Spleen (tissue), 11 donors: ENCODE measurements at regions not wholly inside any gene's neighbourhood (a gene's known extent, or its start where the extent isn't known, plus 50 kb on each side); places are given as distances from the start of the nearest gene placed in this dataset.

Source experiments
- DNase-seq: peaks from one replicate; pipeline ENCODE4 v3.0.0-alpha.2; 2020
- H3K27ac ChIP-seq, 8 donors: fragments of 200-600 bp; sonication (generic) in 7 of 8; 1 replicate in 4 of 8; 2 replicates in 4 of 8; pipeline versions ENCODE4 v1.5.0 to v1.8.0; 2016 to 2021; ENCODE audit warnings: inconsistent platforms in 4 of 8, mild to moderate bottlenecking in 4 of 8, moderate library complexity in 1 of 8
- H3K27me3 ChIP-seq, 7 donors: fragments of 200-600 bp; sonication (generic) in 6 of 7; replicated peaks in 1 of 7; 1 replicate in 4 of 7; 2 replicates in 3 of 7; pipeline versions ENCODE4 v1.5.0 to v1.8.0; 2016 to 2021; ENCODE audit warnings: inconsistent platforms in 3 of 7, mild to moderate bottlenecking in 1 of 7
- H3K36me3 ChIP-seq, 6 donors: fragments of 200-600 bp; sonication (generic) in 5 of 6; 1 replicate in 4 of 6; 2 replicates in 2 of 6; pipeline versions ENCODE4 v1.5.0 to v1.8.0; 2016 to 2021; ENCODE audit warnings: inconsistent platforms in 2 of 6
- H3K4me1 ChIP-seq, 6 donors: fragments of 200-600 bp; sonication (generic) in 5 of 6; 1 replicate in 3 of 6; 2 replicates in 3 of 6; pipeline versions ENCODE4 v1.5.0 to v1.8.0; 2016 to 2021; ENCODE audit warnings: inconsistent platforms in 3 of 6
- H3K4me3 ChIP-seq, 8 donors: fragments of 200-600 bp; sonication (generic) in 7 of 8; 1 replicate in 4 of 8; 2 replicates in 4 of 8; pipeline versions ENCODE4 v1.5.0 to v1.8.0; 2016 to 2021; ENCODE audit warnings: inconsistent platforms in 4 of 8, mild to moderate bottlenecking in 4 of 8, moderate library complexity in 2 of 8
- H3K9me3 ChIP-seq, 8 donors: fragments of 200-600 bp; sonication (generic) in 7 of 8; 1 replicate in 4 of 8; 2 replicates in 4 of 8; pipeline versions ENCODE4 v1.5.0 to v1.8.0; 2016 to 2021; ENCODE audit warnings: inconsistent platforms in 4 of 8
- CTCF ChIP-seq, 11 experiments: fragments of 200-600 bp in 7 of 11; fragments of 450-650 bp in 4 of 11; sonication (generic) in 4 of 11; IDR thresholded peaks in 8 of 11; conservative IDR thresholded peaks in 3 of 11; 1 replicate in 7 of 11; 2 replicates in 4 of 11; pipeline versions ENCODE4 v1.4.0 to v1.8.0; 2016 to 2021; ENCODE audit warnings: antibody characterized with exemption in 11 of 11, inconsistent platforms in 4 of 11, mild to moderate bottlenecking in 1 of 11
- POLR2A ChIP-seq, 3 donors: fragments of 450-650 bp; IDR thresholded peaks; one replicate each; pipeline ENCODE4 v1.5.1; 2017; ENCODE audit warnings: antibody characterized with exemption in 3 of 3, mild to moderate bottlenecking in 1 of 3
- POLR2AphosphoS5 ChIP-seq, 3 donors: sonication (generic); formaldehyde crosslinking; IDR thresholded peaks; one replicate each; pipeline ENCODE4 v1.5.1; 2017; ENCODE audit warnings: antibody characterized with exemption in 3 of 3
- WGBS, 5 donors: extraction: QIAGEN DNeasy Blood & Tissue Kit in 3 of 5; methylation state at CpG; one replicate each; pipeline versions ENCODE4 v1.1.5 to v1.1.7; 2013 to 2018; 5-methylcytosine and 5-hydroxymethylcytosine counted together
- intact Hi-C: fragments of 100-400 bp; cut with DNase I; formaldehyde crosslinking; loops from one replicate; pipeline ENCODE4 v1.15.0; 2023; ENCODE audit warnings: low total_unique reads
- donor health status: healthy with polysubstance abuse.
- donor health status: DM: no; HTN: no; CAD: no; lungs with moderate emphysema.
- donor health status: DM: no; HTN: no; CAD: no.
- donor health status: Bipolar disorder and iron deficiency.
- donor health status: healthy.
- donor health status: DM: no; HTN: no; CAD: no.
- donor health status: DM: yes; HTN: yes; CAD: no.

- Histone ChIP-seq H3K9me3 (no peaks in the 10 kb centered on the region), H3K27ac (no peak overlapping the region), H3K4me3 (no peak overlapping the region), H3K4me1 (peaks cover 0 to 4% (median 0%) of the 10 kb centered on the region in 6 donors), H3K27me3 (no peaks in the 10 kb centered on the region), H3K36me3 (no peaks in the 10 kb centered on the region)
- intact Hi-C loops, result no loop called here
- WGBS, 5 donors, result 61 to 76% (median 69%) methylated on average over 7 of the region's 7 CpGs
- no peak for TF ChIP-seq POLR2A (IDR thresholded peaks at IDR 0.05)
- TF ChIP-seq POLR2AphosphoS5 (IDR thresholded peaks at IDR 0.05), result no peak
- no peak for TF ChIP-seq CTCF (IDR thresholded peaks at IDR 0.05 in 8 of 11, conservative IDR thresholded peaks at IDR 0.05 in 3 of 11)
- DNase-seq, result no peak
These were observed 533.3 kb downstream of the HACE1 start for GRCh38 chr6:104326173-104327001.

GRCh38 chr6:104325341-104326172 is 534.2 kb downstream of the HACE1 start:
- TF ChIP-seq CTCF (IDR thresholded peaks at IDR 0.05 in 8 of 11, conservative IDR thresholded peaks at IDR 0.05 in 3 of 11), result peak in 9 of 11 experiments; percentile 8 to 45 (median 38)
- no peak for TF ChIP-seq POLR2A (IDR thresholded peaks at IDR 0.05)
- TF ChIP-seq POLR2AphosphoS5 (IDR thresholded peaks at IDR 0.05), result no peak
- no peaks in the 10 kb centered on the region for H3K36me3 ChIP-seq
- intact Hi-C loops, result no loop called here
- DNase-seq, result no peak
- H3K27ac ChIP-seq, result no peak overlapping the region
- H3K9me3 ChIP-seq, result no peaks in the 10 kb centered on the region
- H3K4me1 ChIP-seq, result peaks cover 0 to 4% (median 0%) of the 10 kb centered on the region in 6 donors
- 27 to 40% (median 32%) methylated on average over 9 of the region's 9 CpGs for WGBS, 5 donors
- H3K4me3 ChIP-seq, result no peak overlapping the region
- no peaks in the 10 kb centered on the region for H3K27me3 ChIP-seq

DNA sequence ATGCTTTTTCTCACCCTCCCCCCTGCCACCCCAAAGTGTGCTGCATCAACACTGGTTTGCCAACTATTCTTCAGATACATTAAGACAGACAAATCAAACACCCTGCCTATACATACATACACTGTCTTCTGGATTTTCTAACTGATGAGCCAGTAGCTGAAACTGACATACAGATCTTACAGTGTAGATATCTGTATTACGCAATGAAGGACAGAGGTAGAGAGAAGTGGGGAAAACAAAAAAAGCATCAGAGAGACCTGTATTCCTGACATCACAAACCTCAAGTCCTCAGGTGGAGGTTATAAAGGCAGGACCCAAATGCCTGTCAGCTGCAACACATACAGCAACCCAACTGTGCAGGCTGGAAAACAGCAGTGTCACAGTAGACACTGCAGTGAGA is 535.4 kb downstream of the HACE1 start:
- no peaks in the 10 kb centered on the region for H3K36me3 ChIP-seq
- H3K27me3 ChIP-seq, result no peaks in the 10 kb centered on the region
- DNase-seq, result no peak
- 84 to 97% (median 94%) methylated on average over 1 of the region's 1 CpG for WGBS, 5 donors
- peaks cover 0 to 4% (median 0%) of the 10 kb centered on the region in 6 donors for H3K4me1 ChIP-seq
- H3K9me3 ChIP-seq, result no peaks in the 10 kb centered on the region
- TF ChIP-seq CTCF (IDR thresholded peaks at IDR 0.05 in 8 of 11, conservative IDR thresholded peaks at IDR 0.05 in 3 of 11), result no peak
- no peak for TF ChIP-seq POLR2A (IDR thresholded peaks at IDR 0.05)
- no peak for TF ChIP-seq POLR2AphosphoS5 (IDR thresholded peaks at IDR 0.05)
- no peak overlapping the region for H3K4me3 ChIP-seq
- intact Hi-C loops, result no loop called here
- no peak overlapping the region for H3K27ac ChIP-seq

- H3K4me3 ChIP-seq, result no peak overlapping the region
- no peaks in the 10 kb centered on the region for H3K36me3 ChIP-seq
- intact Hi-C loops, result no loop called here
- no peak overlapping the region for H3K27ac ChIP-seq
- no peak for DNase-seq
- no peak for TF ChIP-seq POLR2A (IDR thresholded peaks at IDR 0.05)
- TF ChIP-seq CTCF (IDR thresholded peaks at IDR 0.05 in 8 of 11, conservative IDR thresholded peaks at IDR 0.05 in 3 of 11), result no peak
- no peak for TF ChIP-seq POLR2AphosphoS5 (IDR thresholded peaks at IDR 0.05)
- H3K9me3 ChIP-seq, result no peaks in the 10 kb centered on the region
- H3K4me1 ChIP-seq, result peaks cover 0 to 4% (median 0%) of the 10 kb centered on the region in 6 donors
- WGBS, 5 donors, result 38 to 53% (median 46%) methylated on average over 5 of the region's 5 CpGs
- H3K27me3 ChIP-seq, result no peaks in the 10 kb centered on the region
These were observed 536.9 kb downstream of the HACE1 start for GRCh38 chr6:104322841-104323240.
